GM21528 (cell line): ENCODE measurements at regions not wholly inside any gene's neighbourhood (a gene's known extent, or its start where the extent isn't known, plus 50 kb on each side); places are given as distances from the start of the nearest gene placed in this dataset.
"Not testable (repeated sequence)": the region's sequence is repeated elsewhere in the genome, so short reads cannot be mapped to it uniquely, and the experiment has no call there.

Source experiments
- ATAC-seq: cut with Tn5 transposase; IDR thresholded peaks from one replicate; pipeline ENCODE4 v1.9.1; 2021; ENCODE audit warnings: mild to moderate bottlenecking, moderate library complexity; ENCODE audit not compliant: unreplicated experiment, low FRiP score

- no peak for ATAC-seq
These were observed 63.0 kb upstream of the SELENOP start for GRCh38 chr5:42874621-42875198.

GRCh38 chr5:42872865-42873264 lies 61.2 kb upstream of the SELENOP start:
- no peak for ATAC-seq

- ATAC-seq = no peak
These were observed 59.3 kb upstream of the SELENOP start for GRCh38 chr5:42870882-42871418.

- not testable (repeated sequence) for ATAC-seq
These were observed 56.7 kb upstream of the SELENOP start for GRCh38 chr5:42868417-42868816.

GRCh38 chr5:42864749-42865148 lies 53.1 kb upstream of the SELENOP start:
- not testable (repeated sequence) for ATAC-seq
